ENCODE measurements at regions not wholly inside any gene's neighbourhood (a gene's known extent, or its start where the extent isn't known, plus 50 kb on each side); places are given as distances from the start of the nearest gene placed in this dataset.
"Not testable (repeated sequence)": the region's sequence is repeated elsewhere in the genome, so short reads cannot be mapped to it uniquely, and the experiment has no call there.

GRCh38 chrX:786441-786881 lies 155.9 kb downstream of the SHOX start:
- DNase-seq = no peak

GRCh38 chrX:784829-785228 lies 154.2 kb downstream of the SHOX start:
- no peak for DNase-seq

GRCh38 chrX:781224-782204 lies 150.9 kb downstream of the SHOX start:
- no peak for DNase-seq

DNA sequence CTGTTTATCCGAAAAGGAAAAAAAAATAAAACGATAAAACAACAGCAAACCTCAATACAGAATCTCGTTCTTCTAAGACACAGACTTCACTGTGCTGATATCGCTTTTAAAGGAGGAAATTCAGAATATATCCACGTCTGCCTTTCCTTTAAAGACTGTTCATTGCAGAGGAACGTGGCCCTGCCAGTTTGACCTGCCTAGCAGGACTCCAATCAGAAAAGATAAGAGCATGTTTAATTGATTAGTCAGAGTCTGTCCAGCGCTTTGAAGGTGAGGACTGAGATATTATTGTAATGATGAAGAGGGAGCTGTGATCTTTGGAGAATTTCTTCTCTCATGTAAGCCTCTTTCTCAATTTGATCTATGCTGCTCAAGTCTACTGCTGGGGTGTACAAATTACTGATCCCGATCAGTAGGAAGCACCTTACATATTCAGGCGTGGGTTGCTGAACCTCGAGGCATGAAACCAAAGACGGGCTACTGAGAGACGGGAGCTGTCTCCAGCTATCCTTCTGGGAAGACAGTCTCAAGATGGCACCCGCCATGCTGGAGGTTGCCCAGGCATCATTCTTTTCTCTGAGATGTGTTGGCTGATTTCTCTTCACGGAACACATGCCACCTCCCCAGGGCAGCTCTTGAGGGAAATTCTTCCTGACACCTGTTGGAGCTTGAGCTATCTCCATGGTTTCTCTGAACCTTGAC lies 146.1 kb downstream of the SHOX start:
- DNase-seq = no peak

DNA sequence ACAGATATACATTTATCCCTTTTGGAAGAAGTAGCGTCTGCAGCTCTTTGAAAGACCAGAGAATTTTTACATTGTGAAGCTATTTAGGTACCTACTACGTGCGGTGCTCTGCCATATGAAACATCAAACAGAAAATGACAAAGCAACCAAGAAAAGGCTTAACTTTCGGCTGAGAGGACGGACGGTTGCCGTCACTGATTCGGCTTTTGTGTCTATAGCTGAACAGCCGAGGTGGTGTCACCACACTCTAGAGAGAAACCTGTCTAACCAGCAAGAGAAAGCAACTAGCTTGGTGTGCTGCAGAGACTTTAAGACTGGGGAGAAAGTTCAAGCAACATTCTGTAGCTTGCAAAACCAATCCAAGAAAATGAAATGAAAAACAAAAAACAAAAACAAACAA lies 145.5 kb downstream of the SHOX start:
- DNase-seq = no peak

- no peak for DNase-seq
Observed at GRCh38 chrX:774536-774935, 143.9 kb downstream of the SHOX start.

DNA sequence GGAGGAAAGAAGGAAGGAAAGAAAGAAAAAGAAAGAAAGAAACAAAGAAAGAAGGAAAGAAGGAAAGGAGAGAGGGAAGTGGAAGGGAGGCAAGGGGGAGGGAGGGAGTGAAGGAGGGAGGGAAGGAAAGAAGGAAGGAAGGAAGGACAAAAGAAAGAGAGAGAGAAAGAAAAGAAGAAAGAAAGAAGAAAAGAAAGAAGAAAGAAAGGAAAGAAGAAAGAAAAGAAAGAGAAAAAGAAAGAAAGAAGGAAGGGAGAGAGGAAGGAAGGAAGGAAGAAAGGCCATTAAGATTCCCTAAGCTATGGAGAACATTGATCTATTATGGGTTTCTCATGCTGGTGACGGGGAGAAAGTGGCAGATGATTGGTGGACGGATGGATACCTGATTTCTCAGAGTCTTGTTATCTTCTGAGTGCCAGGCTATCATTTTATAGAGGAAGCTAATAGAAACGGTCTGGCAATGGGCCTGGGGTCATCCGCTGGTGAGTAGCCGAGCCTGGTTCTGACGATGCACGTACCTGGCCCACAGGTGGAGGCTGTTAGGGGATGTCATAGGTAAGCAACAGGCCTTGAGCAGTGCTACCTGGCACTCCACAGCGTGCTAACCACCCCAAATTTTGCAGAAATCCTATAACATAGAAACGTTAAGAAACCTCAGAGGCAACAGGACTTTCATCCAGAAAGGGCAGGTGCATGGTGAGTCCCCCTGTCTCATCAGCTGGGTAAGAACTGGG lies 142.9 kb downstream of the SHOX start:
- no peak for DNase-seq

DNA sequence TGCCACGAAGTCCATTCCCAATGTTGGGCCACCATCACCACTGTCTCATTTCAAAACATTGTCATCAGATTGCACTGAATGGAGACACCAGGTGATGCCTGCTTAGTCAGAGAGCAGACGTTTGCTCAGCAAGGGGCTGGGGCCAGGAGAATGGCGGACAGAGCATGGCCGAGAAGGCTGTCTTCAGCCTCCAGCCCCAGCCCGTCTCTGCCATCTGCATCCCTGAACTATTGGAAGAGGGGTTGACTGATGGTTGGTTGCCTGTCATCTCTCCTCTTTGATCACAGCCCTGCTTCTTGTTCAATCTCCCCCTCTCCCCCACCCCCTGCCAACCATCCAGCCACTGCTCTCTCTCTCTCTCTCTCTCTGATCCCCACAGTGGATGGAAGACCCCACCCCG lies 140.9 kb downstream of the SHOX start:
- no peak for DNase-seq

DNA sequence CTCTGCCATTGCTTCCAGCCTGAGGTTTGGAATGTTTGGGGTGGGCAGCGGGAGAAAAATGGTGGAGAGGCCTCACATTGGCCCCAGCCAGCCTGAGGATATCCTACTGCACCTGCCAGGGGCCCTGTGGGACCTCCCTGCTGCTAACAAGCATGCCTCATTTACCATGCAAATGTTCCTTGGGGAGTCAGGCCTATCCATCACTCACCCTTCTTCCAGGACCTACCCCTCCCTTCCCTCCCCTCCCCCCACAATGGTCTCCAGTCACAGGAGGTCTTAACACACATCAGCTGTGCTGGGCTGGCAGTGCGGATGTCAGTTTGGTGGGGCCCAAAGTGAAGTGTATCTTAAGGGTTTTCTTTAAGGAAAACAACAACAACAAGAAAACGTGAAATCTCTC lies 139.2 kb downstream of the SHOX start:
- DNase-seq = no peak

GRCh38 chrX:768596-768995 lies 138.0 kb downstream of the SHOX start:
- no peak for DNase-seq

GRCh38 chrX:758917-759316 lies 128.3 kb downstream of the SHOX start:
- DNase-seq = no peak

GRCh38 chrX:750812-751211 lies 120.2 kb downstream of the SHOX start:
- no peak for DNase-seq

GRCh38 chrX:750263-750662 lies 119.7 kb downstream of the SHOX start:
- DNase-seq = no peak

- DNase-seq = no peak
Observed at GRCh38 chrX:747176-747575, 116.6 kb downstream of the SHOX start.

- DNase-seq = no peak
Observed at GRCh38 chrX:739611-740010, 109.0 kb downstream of the SHOX start.

DNA sequence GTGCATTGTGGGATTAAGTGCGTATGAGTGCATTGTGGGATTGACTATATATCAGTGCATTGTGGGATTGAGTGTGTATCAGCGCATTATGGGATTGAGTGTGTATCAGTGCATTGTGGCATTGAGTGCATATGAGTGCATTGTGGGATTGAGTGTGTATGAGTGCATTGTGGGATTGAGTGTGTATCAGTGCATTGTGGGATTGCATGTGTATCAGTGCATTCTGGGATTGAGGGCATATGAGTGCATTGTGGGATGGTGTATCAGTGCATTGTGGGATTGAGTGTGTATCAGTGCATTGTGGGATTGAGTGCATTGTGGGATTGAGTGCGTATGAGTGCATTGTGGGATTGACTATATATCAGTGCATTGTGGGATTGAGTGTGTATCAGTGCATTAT lies 106.4 kb downstream of the SHOX start:
- not testable (repeated sequence) for DNase-seq

DNA sequence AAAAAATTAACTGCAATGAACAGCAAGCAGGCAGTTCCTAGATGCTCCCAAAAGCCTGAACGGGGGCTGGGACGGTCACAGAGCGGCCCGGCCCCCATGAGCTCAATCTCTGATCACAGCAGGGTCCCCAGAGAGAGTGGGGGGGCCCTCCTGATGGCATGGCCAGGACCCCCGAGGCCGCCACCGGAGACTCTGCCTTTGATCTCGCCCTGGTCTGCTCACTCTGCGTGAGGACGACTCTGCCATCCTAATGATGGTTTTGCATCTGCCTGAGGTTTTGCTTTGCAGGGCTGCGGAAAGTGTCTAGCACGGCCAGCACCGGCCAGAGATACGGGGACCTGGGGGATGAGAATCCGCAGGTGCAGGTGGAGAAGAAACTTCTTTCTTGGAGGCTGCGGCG lies 103.8 kb downstream of the SHOX start:
- no peak for DNase-seq

DNA sequence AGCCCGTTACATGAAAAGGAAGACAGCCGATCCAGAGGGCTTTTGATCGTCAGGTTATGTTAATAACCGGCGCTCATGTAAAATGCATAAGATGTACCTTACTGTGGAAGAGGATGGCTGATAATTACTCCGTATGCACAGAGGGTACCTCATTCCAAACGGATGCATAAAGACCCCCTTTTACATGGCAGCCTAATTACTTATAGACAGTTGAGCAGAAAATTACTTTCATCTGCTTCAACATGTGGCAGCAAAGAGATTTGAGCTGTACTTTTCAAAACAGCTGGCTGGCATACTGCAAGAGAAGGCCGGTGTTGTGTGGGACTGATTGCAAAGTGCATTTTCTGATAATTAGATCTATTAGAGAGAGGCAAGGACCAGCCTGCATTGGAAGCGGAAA lies 103.4 kb downstream of the SHOX start:
- no peak for DNase-seq

DNA sequence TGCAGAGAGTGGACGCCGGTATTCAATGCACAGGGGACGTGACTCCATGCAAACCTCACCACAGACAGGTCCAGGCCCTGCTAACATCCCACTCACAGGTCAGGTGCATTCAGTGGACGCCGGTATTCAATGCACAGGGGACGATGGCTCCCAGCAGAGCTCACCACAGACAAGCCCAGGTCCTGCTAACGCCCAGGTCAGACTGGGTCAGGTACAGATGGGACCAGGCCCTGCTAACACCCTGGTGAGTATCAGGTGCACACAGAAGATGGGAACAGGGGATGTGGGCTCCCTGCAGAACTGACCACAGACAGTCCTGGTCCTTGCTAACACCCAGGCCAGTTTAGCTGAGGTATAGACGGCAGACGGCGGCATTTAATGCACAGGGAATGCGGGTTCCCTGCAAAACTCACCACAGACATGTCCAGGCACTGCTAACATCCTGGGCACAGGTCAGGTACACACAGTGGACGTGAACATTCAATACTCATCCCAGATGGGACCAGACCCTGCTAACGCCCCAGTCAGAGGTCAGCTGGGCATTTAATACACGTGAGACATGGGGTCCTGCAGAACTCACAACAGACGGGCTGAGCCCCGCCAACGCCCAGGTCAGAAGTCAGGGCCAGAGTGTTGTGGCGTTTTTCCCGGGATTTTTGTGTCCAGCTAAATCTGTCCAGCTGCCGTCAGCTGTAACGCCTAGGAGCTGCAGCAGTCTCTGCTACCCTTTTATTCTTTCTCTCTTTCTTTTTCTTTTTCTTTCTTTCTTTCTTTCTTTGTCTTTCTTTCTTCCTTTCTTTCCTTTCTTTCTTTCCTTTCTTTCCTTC lies 99.2 kb downstream of the SHOX start:
- DNase-seq = no peak

DNA sequence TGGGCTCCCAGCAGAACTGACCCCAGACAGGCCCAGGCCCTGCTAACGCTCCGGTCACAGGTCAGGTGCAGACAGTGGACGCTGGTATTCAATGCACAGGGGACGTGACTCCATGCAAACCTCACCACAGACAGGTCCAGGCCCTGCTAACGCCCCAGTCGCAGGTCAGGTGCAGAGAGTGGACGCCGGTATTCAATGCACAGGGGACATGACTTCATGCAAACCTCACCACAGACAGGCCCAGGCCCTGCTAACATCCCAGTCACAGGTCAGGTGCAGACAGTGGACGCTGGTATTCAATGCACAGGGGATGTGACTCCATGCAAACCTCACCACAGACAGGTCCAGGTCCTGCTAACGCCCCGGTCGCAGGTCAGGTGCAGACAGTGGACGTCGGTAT lies 98.5 kb downstream of the SHOX start:
- not testable (repeated sequence) for DNase-seq

- DNase-seq = not testable (repeated sequence)
Observed at GRCh38 chrX:728639-729038, 98.0 kb downstream of the SHOX start.

All from activated T-cell treated with anti-CD3 and anti-CD28 coated beads, Interleukin-2, amount 50 U/mL, for 48 hours (primary cell).